SK-N-SH (cell line): ENCODE measurements at regions not wholly inside any gene's neighbourhood (a gene's known extent, or its start where the extent isn't known, plus 50 kb on each side); places are given as distances from the start of the nearest gene placed in this dataset.

Source experiments
- CTCF ChIA-PET: fragments of 300-600, 350-600 bp; formaldehyde crosslinking; extraction: SDS; loops from one replicate; lab custom pipeline; 2021; lab: Yijun Ruan, JAX
- POLR2A ChIA-PET: fragments of 350-600 bp; sonication (Branson Sonifier 250); formaldehyde crosslinking; extraction: SDS; loops from one replicate; lab custom pipeline; 2020; ENCODE audit warnings: antibody characterized with exemption, inconsistent platforms; lab: Yijun Ruan, JAX
- DNase-seq: peaks from one replicate; pipeline ENCODE4 v3.0.0; 2012
- H2AFZ ChIP-seq: fragments of 200-600 bp; sonication (generic); 2 replicates; pipeline ENCODE4 v1.8.1; 2016; ENCODE audit warnings: antibody characterized with exemption, mild to moderate bottlenecking, low read depth
- H3F3A ChIP-seq: fragments of 200-600 bp; sonication (generic); replicated peaks from 2 replicates; pipeline ENCODE3; 2016; ENCODE audit warnings: antibody characterized with exemption, mild to moderate bottlenecking; ENCODE audit not compliant: insufficient read depth
- H3K27ac ChIP-seq, 2 experiments: fragments of 200-500 bp in 1 of 2; fragments of 200-600 bp in 1 of 2; sonication (Bioruptor generic) in 1 of 2; sonication (generic), shearing (Covaris generic) in 1 of 2; 2 replicates each; pipeline versions ENCODE4 v1.5.1 to v1.6.1; 2014 to 2016; ENCODE audit warnings: low read depth in 2 of 2, inconsistent platforms in 1 of 2, low read length in 1 of 2, mild to moderate bottlenecking in 1 of 2, mixed read lengths in 1 of 2
- H3K27me3 ChIP-seq: fragments of 200-600 bp; sonication (generic), shearing (Covaris generic); 2 replicates; pipeline ENCODE4 v1.6.1; 2016; ENCODE audit warnings: mixed run types; ENCODE audit not compliant: insufficient read depth
- H3K36me3 ChIP-seq, 2 experiments: fragments of 200-500 bp in 1 of 2; fragments of 200-600 bp in 1 of 2; sonication (Bioruptor generic) in 1 of 2; sonication (generic) in 1 of 2; replicated peaks in 1 of 2; 2 replicates each; pipeline versions ENCODE3 to v1.5.1; 2014 to 2016; ENCODE audit warnings: low read length in 1 of 2, mild to moderate bottlenecking in 1 of 2; ENCODE audit not compliant: insufficient read depth in 2 of 2, control insufficient read depth in 1 of 2
- H3K4me1 ChIP-seq, 2 experiments: fragments of 200-500 bp in 1 of 2; fragments of 200-600 bp in 1 of 2; sonication (Bioruptor generic) in 1 of 2; sonication (generic), shearing (Covaris generic) in 1 of 2; 2 replicates each; pipeline versions ENCODE4 v1.5.1 to v1.6.1; 2014 to 2016; ENCODE audit warnings: low read depth in 1 of 2, low read length in 1 of 2, mixed run types in 1 of 2; ENCODE audit not compliant: insufficient read depth in 2 of 2, control insufficient read depth in 1 of 2
- H3K4me2 ChIP-seq: fragments of 200-600 bp; sonication (generic), shearing (Covaris generic); 2 replicates; pipeline ENCODE4 v1.6.1; 2017; ENCODE audit warnings: mixed run types
- H3K4me3 ChIP-seq, 2 experiments: fragments of 200-500 bp in 1 of 2; fragments of 200-600 bp in 1 of 2; sonication (Bioruptor generic) in 1 of 2; sonication (generic), shearing (Covaris generic) in 1 of 2; 2 replicates each; pipeline versions ENCODE4 v1.5.1 to v1.8.1; 2014 to 2016; ENCODE audit warnings: low read depth in 2 of 2, inconsistent platforms in 1 of 2, low read length in 1 of 2, mild to moderate bottlenecking in 1 of 2, mixed read lengths in 1 of 2, moderate library complexity in 1 of 2
- H3K79me2 ChIP-seq: fragments of 200-600 bp; sonication (generic); 2 replicates; pipeline ENCODE4 v1.8.1; 2017; ENCODE audit warnings: mild to moderate bottlenecking; ENCODE audit not compliant: insufficient read depth
- H3K9ac ChIP-seq: fragments of 200-600 bp; sonication (generic); 2 replicates; pipeline ENCODE4 v1.6.1; 2017; ENCODE audit warnings: mixed run types
- H3K9me2 ChIP-seq: fragments of 200-600 bp; sonication (generic); 2 replicates; pipeline ENCODE4 v1.6.1; 2017; ENCODE audit warnings: mixed run types
- H3K9me3 ChIP-seq: fragments of 200-600 bp; sonication (generic); 2 replicates; pipeline ENCODE4 v1.6.1; 2017; ENCODE audit warnings: mixed run types, mild to moderate bottlenecking, moderate library complexity
- H4K20me1 ChIP-seq: fragments of 200-600 bp; sonication (generic); 2 replicates; pipeline ENCODE4 v1.6.1; 2017; ENCODE audit warnings: mild to moderate bottlenecking, mixed run types; ENCODE audit not compliant: insufficient read depth
- ELF1 ChIP-seq: IDR thresholded peaks from 2 replicates; pipeline ENCODE4 v1.4.0; 2012
- FOSL2 ChIP-seq: IDR thresholded peaks from 2 replicates; pipeline ENCODE4 v1.4.0; 2012; ENCODE audit warnings: low read depth, mild to moderate bottlenecking, moderate library complexity, borderline replicate concordance
- GABPA ChIP-seq: IDR thresholded peaks from 2 replicates; pipeline ENCODE4 v1.4.0; 2012; ENCODE audit warnings: low read depth, mild to moderate bottlenecking
- GATA2 ChIP-seq: sonication (generic); formaldehyde crosslinking; IDR thresholded peaks from 2 replicates; pipeline ENCODE4 v1.5.0; 2020; ENCODE audit warnings: mild to moderate bottlenecking, missing genetic modification reagents
- JUND ChIP-seq: IDR thresholded peaks from 2 replicates; pipeline ENCODE4 v1.4.0; 2012
- MXI1 ChIP-seq: IDR thresholded peaks from 2 replicates; pipeline ENCODE4 v1.6.1; 2012; ENCODE audit warnings: mild to moderate bottlenecking, low read depth, low read length, improper control_type of control experiment
- NRF1 ChIP-seq: IDR thresholded peaks from 2 replicates; pipeline ENCODE4 v1.6.1; 2012; ENCODE audit warnings: low read depth, mild to moderate bottlenecking, low read length
- POLR2AphosphoS5 ChIP-seq: IDR thresholded peaks from 2 replicates; pipeline ENCODE4 v1.6.1; 2012; ENCODE audit warnings: low read depth, low read length
- RAD21 ChIP-seq: IDR thresholded peaks from 2 replicates; pipeline ENCODE4 v1.6.1; 2012; ENCODE audit warnings: mild to moderate bottlenecking, low read length
- RFX5 ChIP-seq: IDR thresholded peaks from 2 replicates; pipeline ENCODE4 v1.6.1; 2012; ENCODE audit warnings: mild to moderate bottlenecking, improper control_type of control experiment, low read length
- RXRA ChIP-seq: IDR thresholded peaks from 2 replicates; pipeline ENCODE4 v1.4.0; 2012; ENCODE audit warnings: low read depth, mild to moderate bottlenecking, borderline replicate concordance
- SIN3A ChIP-seq: IDR thresholded peaks from 2 replicates; pipeline ENCODE4 v1.6.1; 2012; ENCODE audit warnings: low read depth, mild to moderate bottlenecking, low read length, moderate library complexity, borderline replicate concordance
- SMC3 ChIP-seq: IDR thresholded peaks from 2 replicates; pipeline ENCODE4 v1.6.1; 2012; ENCODE audit warnings: low read depth, low read length, improper control_type of control experiment
- TCF12 ChIP-seq: IDR thresholded peaks from 2 replicates; pipeline ENCODE4 v1.4.0; 2012
- TEAD4 ChIP-seq: IDR thresholded peaks from 2 replicates; pipeline ENCODE4 v1.4.0; 2012; ENCODE audit warnings: mild to moderate bottlenecking, borderline replicate concordance; ENCODE audit not compliant: insufficient read depth
- WGBS: methylation state at CpG from one replicate; pipeline ENCODE4 v1.1.6; 2017; ENCODE audit warnings: low lambda C conversion rate; 5-methylcytosine and 5-hydroxymethylcytosine counted together
- TF ChIP-seq, protein P1 (sequence below): IDR thresholded peaks from 2 replicates; pipeline ENCODE4 v1.4.0; 2012; ENCODE audit warnings: low read depth
- TF ChIP-seq, protein P2 (sequence below): fragments of 200-600 bp; sonication (generic); IDR thresholded peaks from 2 replicates; pipeline ENCODE4 v1.6.1; 2017; ENCODE audit warnings: antibody characterized with exemption, mild to moderate bottlenecking, moderate library complexity
- TF ChIP-seq, protein P3 (sequence below): fragments of 150-350 bp; IDR thresholded peaks from 2 replicates; pipeline ENCODE4 v1.6.1; 2017; ENCODE audit warnings: antibody characterized with exemption, low read length, low read depth, borderline replicate concordance
- TF ChIP-seq, protein P4 (sequence below): fragments of 150-350 bp; IDR thresholded peaks from 2 replicates; pipeline ENCODE4 v1.6.1; 2016; ENCODE audit warnings: mild to moderate bottlenecking, low read depth, low read length

DNA sequence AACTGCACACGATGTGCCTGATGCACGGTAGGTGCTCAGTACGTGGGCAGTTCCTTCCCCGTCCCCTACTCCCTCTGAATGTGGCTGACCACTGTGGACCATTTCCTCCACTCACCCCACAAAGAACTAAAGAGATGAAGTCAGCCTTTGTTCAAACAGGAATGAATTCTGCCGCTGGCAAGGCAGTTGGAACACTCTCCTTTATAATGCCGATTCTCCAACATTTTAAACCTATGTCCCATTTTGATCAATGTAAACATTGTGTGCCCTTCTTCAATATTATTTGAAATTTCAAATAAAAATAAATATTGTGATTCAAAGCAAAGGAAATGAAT is 57.5 kb upstream of the MEF2A start:
- POLR2A ChIA-PET, result no interaction called here
- Histone ChIP-seq H3K4me1 (peaks cover 0 to 14% of the 10 kb centered on the region in 2 experiments; a peak in 2 of 4 replicates), H3K27me3 (no peaks in the 10 kb centered on the region), H3K27ac (peak overlapping the region in 1 of 2 experiments; percentile 81; a peak in 2 of 4 replicates), H3F3A (no peaks in the 10 kb centered on the region)
- WGBS, result 90% methylated on average over 6 of the region's 6 CpGs
- no peak for TF ChIP-seq POLR2AphosphoS5
- no peak for TF ChIP-seq TCF12
- no peak for TF ChIP-seq GATA2 (CRISPR knock-in tag)
- TF ChIP-seq FOSL2, result no peak
- TF ChIP-seq SMC3, result no peak
- TF ChIP-seq SIN3A, result no peak
- TF ChIP-seq RFX5, result no peak
- TF ChIP-seq GABPA, result no peak
- TF ChIP-seq JUND, result no peak
- TF ChIP-seq, protein P1, sequence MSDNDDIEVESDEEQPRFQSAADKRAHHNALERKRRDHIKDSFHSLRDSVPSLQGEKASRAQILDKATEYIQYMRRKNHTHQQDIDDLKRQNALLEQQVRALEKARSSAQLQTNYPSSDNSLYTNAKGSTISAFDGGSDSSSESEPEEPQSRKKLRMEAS, result no peak
- TF ChIP-seq RAD21, result no peak
- TF ChIP-seq, protein P2, sequence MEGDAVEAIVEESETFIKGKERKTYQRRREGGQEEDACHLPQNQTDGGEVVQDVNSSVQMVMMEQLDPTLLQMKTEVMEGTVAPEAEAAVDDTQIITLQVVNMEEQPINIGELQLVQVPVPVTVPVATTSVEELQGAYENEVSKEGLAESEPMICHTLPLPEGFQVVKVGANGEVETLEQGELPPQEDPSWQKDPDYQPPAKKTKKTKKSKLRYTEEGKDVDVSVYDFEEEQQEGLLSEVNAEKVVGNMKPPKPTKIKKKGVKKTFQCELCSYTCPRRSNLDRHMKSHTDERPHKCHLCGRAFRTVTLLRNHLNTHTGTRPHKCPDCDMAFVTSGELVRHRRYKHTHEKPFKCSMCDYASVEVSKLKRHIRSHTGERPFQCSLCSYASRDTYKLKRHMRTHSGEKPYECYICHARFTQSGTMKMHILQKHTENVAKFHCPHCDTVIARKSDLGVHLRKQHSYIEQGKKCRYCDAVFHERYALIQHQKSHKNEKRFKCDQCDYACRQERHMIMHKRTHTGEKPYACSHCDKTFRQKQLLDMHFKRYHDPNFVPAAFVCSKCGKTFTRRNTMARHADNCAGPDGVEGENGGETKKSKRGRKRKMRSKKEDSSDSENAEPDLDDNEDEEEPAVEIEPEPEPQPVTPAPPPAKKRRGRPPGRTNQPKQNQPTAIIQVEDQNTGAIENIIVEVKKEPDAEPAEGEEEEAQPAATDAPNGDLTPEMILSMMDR, result no peak
- TF ChIP-seq RXRA, result no peak
- TF ChIP-seq MXI1, result no peak
- TF ChIP-seq, protein P3, sequence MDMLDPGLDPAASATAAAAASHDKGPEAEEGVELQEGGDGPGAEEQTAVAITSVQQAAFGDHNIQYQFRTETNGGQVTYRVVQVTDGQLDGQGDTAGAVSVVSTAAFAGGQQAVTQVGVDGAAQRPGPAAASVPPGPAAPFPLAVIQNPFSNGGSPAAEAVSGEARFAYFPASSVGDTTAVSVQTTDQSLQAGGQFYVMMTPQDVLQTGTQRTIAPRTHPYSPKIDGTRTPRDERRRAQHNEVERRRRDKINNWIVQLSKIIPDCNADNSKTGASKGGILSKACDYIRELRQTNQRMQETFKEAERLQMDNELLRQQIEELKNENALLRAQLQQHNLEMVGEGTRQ, result no peak
- TF ChIP-seq ELF1, result no peak
- TF ChIP-seq, all 33 proteins: peak for 0
- DNase-seq, result no peak
- no peak overlapping the region for H3K4me2 ChIP-seq
- H3K9me3 ChIP-seq, result no peaks in the 10 kb centered on the region
- H3K9me2 ChIP-seq, result no peaks in the 10 kb centered on the region
- no peaks in the 10 kb centered on the region for H4K20me1 ChIP-seq
- no peak overlapping the region for H2AFZ ChIP-seq
- no peaks in the 10 kb centered on the region for H3K79me2 ChIP-seq
- no peak overlapping the region for H3K9ac ChIP-seq
- CTCF ChIA-PET, result no interaction called here
- H3K36me3 ChIP-seq, result no peaks in the 10 kb centered on the region
- no peak overlapping the region for H3K4me3 ChIP-seq

DNA sequence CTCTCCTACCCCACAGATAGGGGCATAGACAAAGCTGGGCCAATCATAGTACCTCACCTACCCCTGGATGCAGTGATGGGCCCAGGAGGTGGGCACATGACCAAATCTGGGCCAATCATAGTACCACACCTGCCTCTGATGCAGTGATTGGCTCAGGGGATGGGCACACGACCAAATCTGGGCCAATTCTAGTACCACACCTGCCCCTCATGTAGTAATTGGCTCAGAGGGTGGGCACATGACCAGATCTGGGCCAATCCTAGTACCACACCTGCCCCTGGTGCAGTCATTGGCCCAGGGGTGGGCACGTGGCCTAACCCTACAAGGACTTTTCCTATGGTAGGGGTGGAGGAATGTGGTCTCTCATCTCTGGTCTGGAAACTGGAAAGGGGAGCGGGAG is 56.9 kb upstream of the MEF2A start:
- POLR2A ChIA-PET, result no interaction called here

More for the DNA sequence above, 56.9 kb upstream of the MEF2A start:
- H3F3A ChIP-seq, result no peaks in the 10 kb centered on the region
- no peaks in the 10 kb centered on the region for H3K27me3 ChIP-seq
- no peak overlapping the region for H3K9ac ChIP-seq
- H3K4me1 ChIP-seq, result peaks cover 0 to 14% of the 10 kb centered on the region in 2 experiments; a peak in 2 of 4 replicates
- 76% methylated on average over 3 of the region's 3 CpGs for WGBS
- no peaks in the 10 kb centered on the region for H3K79me2 ChIP-seq
- CTCF ChIA-PET, result no interaction called here
- H3K9me2 ChIP-seq, result no peaks in the 10 kb centered on the region
- H3K4me3 ChIP-seq, result no peak overlapping the region
- DNase-seq, result no peak
- no peak overlapping the region for H3K4me2 ChIP-seq
- H2AFZ ChIP-seq, result no peak overlapping the region
- no peak overlapping the region for H3K27ac ChIP-seq
- no peaks in the 10 kb centered on the region for H4K20me1 ChIP-seq
- H3K9me3 ChIP-seq, result no peaks in the 10 kb centered on the region
- TF ChIP-seq GATA2 (CRISPR knock-in tag) (no peak), RAD21 (no peak), TEAD4 (no peak), GABPA (no peak), NRF1 (no peak)
- TF ChIP-seq, protein P4, sequence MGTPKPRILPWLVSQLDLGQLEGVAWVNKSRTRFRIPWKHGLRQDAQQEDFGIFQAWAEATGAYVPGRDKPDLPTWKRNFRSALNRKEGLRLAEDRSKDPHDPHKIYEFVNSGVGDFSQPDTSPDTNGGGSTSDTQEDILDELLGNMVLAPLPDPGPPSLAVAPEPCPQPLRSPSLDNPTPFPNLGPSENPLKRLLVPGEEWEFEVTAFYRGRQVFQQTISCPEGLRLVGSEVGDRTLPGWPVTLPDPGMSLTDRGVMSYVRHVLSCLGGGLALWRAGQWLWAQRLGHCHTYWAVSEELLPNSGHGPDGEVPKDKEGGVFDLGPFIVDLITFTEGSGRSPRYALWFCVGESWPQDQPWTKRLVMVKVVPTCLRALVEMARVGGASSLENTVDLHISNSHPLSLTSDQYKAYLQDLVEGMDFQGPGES, result no peak
- TF ChIP-seq, protein P1, result no peak
- TF ChIP-seq, all 33 proteins: peak for 0
- H3K36me3 ChIP-seq, result no peaks in the 10 kb centered on the region
